ENCODE measurements at regions not wholly inside any gene's neighbourhood (a gene's known extent, or its start where the extent isn't known, plus 50 kb on each side); places are given as distances from the start of the nearest gene placed in this dataset.

DNA sequence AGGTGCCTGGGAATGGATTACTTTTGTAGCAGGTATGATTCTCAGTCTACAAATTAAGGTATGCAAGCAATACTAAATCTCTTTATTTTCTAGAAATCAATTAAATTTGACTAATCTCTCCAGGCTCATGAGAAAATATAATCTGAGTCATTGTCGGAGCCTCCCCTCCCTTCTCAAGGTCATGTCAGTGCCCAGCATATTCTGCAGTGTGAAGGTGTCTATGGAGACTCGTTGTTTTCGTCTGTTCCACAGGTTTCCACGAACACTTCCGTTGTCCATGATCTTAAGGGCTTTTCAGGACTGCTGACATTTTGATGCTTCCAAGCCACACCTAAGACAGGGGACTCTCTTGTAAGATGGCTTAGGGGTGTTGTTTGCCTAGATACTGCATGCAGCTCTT lies 56.6 kb upstream of the SCOC start:
- DNase-seq, result no peak

DNA sequence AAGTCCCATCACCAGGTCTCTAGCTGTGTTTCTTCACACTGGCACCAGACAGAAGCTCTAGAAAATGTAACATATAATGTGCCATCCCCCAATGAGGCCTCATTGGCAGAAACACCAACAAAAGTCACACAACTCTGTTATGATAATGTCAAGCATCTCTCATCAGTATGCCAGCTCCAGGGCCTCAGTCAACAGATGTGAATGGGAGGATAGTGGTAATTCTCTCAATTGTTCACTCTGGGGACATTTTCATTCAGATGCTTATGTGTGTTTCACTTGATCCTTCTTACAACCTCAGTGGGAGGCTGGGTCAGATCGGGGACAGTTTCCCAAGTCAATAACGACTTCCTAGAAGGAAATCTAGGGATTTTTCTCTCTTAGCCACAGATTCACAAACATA lies 57.5 kb upstream of the SCOC start:
- DNase-seq, result no peak

DNA sequence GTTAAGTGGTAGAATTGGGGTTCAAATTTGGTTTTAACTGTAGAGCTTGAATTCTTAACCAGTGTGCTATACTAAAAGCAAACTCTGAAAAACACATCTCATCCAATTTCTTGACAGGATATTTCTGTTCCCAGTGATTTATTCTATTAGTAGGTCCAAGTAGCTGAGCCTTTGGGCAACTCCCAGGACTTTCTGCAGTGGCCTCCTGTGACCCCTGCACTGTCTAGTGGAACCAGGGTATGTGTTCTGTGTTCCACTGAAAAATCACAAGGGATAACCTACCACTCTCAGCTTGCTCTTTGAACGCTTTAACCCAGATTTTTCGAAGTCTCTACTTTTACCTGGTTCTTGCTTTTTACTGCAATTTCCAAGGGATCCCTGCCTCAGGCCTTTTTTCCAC lies 58.0 kb upstream of the SCOC start:
- DNase-seq, result no peak

DNA sequence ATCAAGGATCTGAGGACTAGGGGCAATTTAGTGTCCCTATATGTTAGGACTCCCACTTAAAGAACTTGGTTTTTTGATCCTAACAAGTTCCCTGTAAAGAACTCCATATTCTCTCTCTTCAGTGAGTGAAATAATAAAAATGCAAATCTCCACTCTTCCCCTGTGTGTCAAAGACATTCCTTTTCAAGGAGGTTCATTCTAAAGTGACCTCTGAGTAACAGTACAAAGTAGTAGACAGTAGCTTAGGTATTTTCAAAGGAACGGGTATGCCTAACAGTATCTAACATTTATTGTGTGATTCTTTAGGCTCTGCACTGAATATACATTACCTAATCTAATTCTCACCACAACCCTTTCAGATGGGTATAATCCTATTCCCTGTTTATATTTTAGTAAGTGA lies 58.4 kb upstream of the SCOC start:
- no peak for DNase-seq

DNA sequence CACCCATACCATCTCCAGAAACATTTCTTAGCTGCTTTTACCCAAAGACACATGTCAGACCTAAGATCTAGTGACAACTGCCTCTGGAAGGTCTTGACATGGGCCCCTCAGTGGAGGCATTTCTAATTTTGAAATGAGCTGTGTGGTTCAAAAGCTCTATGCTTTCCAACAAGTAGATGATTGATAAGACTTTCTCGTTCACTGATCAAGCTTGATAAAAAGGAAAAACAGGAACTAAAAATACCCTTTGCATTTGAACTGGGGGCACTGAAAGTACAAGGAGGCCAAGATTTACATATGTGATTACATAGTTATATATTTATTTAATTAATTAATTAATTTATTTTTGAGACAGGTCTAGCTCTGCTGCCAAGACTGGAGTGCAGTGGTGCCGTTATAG lies 61.3 kb upstream of the SCOC start:
- DNase-seq, result no peak

DNA sequence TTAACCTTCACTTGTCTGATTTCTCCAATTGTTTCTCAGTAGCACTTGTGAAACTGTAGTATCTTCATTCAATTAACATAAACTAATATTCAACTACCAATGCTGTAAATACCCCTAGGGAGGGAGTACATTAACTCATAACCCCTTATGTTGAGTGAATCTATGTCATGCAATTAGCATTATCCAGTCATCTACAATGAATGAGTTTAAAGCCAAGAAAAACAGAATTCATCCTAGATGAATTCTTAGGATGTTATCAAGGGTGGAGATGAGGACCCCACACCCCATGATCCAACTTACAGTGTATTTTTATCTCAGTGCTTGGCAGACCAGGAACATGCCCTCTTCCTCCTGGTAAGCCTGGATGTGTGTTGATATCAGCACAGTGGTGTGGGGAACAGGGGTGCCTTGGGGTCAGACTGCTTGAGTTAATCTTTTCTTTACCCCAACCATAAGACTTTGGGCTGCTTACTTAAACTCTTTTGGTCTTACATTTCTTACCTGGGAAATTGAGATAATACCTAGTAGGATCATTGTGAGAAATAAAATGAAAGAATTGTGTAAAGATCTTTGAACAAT lies 62.1 kb upstream of the SCOC start:
- no peak for DNase-seq

DNA sequence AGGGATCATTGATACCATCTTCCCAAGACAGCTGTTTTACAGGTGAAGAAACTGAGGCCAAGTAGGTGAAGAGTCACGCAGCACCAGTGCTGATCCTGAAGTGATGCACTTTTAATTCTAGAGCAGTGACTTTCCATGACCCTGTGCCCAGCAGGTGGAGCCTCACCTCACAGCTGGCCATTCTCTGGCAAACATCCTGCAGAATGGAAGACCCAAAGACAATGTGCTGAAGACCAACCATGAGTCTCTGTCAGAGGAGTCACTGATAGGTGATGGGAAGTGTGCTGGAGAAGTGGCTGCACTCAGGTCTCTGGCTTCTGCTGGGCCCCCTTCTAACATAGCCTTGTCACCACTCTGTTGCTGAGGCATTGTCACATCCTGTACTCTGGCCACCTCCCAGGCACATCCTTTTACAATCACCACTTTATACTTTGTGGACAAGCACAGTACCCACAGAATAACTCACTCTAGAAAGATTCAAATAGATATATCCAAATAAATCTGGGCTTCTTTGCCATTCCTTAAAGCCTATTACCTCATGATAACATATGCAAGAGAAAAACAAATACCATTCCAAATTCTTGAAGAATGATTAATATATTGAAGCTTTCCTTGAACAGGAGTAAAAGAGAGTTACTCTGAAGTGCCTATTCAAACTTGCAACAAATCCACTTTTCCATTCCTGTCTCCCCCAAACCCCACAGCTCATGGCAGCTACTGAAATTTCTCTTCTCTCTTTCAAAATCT lies 64.1 kb upstream of the SCOC start:
- no peak for DNase-seq

DNA sequence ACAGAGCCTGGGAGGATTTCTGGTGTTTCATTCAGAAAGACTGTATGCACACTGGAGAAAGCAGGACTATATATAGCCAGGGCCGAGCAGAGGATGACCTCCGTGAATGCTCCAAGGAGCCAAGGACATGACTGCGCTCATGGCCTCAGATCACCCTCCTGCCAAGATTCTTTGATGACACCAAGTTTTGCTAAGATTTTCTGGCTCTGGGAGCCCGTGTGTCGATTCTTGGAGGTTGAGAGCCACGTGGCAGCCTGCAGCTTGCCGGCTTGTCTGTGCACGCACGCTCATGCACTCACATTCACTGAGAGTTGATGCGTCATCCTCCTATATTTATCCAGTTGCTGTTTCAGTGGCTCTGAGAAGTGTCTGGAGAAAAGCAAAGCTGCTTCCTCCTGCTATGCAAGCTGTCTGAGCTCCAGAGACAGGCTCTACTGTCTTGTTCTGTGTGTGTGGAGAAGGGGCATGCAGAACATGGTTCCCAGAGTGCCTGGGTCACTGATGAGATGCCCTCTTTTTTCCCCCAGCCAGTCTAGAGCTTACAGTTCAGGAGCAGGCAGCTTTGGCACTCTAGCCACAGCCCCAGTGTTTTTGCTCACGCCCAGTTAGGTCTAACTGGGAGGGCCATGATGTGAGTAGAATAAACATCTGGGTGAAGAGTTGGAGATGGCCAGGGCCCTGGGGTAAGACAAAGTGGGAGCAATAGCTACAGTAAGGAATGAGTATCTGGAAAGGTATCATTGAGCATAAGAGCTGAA lies 64.9 kb upstream of the SCOC start:
- DNase-seq, result no peak

DNA sequence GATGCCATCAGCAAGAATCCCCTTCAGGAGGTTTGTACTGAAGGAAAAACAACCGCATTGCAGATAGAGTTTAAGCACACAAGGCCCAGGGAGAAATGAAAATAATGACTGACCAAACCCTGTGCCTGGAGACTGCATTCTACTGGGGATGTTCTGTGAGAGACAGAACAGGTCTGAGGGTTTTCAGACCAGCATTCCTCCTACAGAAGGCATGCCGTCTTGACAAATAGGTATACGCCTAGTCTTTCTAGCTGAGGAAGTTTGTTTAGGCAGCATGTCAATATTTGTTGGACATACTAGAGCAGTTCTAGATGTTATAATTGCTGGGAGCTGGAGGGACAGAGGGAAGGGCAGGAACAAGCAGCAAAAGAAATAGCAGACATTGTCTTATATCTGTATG lies 68.4 kb upstream of the SCOC start:
- DNase-seq, result no peak

DNA sequence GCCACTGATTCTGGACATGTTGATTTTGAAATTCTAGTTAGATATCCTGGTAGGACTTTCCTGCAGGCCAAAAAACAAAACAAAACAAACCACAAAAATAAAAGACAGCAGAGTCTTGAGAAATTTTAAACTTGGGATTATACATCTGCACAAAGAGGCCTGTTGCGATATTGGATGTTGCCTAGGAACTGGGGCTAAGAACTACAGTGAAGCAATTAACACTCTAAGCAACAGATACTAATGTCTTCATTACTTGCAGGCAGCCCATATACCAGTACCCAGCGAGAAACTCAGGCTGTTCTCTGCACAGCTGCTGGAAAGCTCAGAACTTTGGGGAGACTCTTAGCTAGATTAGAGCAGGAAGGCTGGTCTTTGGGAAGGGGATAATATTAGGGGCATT lies 69.1 kb upstream of the SCOC start:
- no peak for DNase-seq

DNA sequence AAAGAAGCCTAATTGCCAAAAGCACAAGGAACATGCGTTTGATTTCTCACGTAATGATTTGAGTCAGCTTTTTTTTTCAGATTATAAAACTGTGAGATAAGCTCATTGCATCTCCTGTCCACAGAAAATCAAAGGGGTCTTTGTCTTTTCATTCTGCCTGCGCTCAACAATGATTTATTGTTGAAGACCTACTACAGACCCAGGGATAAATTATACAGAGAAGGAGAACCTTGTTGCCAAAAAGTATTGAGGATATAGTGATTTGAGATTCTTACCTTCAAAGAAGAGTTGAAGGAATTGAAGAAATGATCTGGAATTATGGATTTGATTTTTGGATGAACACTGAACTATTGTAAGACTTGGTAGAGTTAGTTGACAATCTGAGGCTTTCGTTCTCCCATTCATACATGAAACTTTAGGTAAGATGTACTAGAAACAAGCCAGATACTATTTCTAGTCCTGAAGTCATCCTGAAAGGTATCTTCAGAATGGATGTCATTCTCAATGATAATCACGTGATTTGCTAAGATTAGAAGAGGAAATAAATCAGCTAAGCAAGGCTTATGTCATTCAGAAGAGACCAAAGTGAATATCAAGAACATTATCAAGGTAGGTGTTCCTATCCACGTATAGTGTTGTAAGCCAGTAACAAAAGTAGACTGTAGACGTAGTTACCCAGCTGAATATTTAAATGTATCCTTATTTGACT lies 71.1 kb upstream of the SCOC start:
- DNase-seq, result no peak

DNA sequence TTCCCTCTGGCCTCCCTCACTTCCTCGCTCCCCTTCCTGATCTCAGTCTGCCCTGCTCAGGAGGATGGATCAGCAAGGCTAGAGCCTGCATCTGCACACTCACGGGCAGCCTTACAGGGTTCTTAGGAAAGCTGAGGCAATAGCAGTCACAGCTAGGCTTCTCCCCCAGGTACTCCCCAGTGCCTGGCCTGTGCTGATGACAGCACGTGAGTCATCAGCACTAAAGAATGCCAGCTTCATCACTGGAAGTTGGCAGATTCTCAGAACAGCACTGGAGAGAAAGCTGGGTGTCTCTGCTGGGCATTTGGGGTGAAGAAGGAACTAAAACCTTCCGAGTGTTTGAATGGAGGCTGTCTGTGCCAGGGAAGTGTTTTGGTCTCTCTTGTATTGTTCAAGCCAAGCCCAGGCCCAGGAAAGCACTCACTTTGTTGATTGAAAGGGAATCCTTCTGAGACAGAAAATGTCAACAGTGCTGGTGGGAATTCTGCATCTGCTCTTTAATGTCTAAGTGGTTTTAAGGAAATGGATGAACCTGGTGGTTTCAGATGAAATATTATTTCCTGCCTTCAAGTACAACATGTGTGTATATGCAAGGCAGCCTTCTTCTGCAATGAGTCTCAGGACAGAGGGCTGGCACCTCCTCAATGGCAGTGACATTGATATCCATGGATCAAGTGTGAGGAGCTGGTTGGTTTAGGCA lies 73.0 kb upstream of the SCOC start:
- no peak for DNase-seq

DNA sequence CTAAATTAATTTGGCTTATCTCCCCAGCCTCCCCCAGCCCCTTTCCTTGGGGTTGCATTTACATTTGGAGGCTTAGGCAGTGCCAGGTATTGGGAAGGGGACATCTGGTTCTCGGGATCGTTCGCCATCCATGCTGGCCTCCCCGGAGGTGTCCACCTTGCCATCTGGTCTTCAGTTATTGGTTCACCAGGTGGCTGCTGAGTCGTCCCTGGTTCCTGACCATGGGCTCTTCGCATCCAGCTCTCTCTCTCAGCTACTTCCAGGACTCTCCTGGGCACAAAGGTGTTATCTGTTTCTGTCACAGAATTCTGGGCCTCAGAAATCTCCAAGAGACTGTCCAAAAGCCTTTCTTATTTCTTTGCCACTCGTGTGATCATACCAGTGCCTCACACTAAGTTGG lies 75.4 kb upstream of the SCOC start:
- DNase-seq, result no peak

DNA sequence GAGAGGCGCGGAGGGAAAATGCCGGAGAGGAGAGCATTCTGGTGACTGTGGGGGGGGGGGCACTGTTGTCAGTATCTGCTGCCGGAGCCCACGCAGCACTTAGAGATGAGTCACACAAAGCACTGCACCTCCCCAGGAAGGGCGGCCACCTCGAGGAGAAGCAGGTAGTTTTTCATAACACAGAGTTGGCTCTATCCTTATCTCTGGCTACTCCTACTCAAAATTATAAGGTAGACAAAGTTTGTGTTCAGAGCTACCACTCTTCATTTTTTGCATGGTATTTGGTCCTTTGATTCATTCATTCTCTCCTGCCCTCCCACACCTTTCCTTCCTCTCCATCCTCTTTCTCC lies 76.2 kb upstream of the SCOC start:
- DNase-seq, result no peak

DNA sequence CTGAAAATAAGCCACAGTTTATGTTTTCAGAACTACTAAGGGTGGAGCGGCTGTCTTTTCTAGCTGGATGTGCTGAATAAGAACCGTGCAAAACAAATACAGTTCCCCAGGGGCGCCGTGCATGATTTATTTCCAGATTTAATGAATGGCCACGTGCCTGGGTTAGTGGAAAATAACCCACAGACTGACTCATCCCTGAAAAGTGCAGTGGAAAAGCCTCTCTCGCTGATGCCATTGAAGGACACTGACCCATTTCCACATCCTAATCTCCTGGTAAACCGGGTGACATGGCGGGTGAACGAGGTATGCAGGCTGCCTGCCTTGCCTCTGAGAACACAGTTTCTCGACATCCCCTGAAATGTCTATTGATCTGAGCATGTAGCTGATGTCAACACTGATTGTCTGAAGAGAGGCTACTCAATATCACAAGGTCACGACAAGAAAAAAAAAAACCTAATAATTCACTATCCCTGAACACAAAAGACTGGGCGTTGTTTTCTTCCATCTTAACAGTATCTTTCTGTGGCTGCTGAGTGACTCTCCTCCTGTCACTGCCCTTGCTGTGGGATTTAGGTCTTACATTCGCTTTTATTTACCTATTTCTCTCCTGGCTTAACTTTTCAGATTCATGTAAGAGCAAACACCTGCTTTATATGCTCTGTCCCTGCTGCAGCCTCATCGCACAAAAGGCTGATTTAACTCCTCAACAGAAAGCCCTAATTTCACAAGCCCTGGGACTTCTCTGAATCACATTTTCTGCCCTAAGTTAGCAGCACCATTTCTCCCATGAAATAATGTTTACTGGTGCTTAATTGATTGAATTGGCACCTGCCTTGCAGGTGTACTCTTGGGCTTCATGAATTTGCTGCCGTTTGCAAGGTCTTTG lies 76.9 kb upstream of the SCOC start:
- no peak for DNase-seq

DNA sequence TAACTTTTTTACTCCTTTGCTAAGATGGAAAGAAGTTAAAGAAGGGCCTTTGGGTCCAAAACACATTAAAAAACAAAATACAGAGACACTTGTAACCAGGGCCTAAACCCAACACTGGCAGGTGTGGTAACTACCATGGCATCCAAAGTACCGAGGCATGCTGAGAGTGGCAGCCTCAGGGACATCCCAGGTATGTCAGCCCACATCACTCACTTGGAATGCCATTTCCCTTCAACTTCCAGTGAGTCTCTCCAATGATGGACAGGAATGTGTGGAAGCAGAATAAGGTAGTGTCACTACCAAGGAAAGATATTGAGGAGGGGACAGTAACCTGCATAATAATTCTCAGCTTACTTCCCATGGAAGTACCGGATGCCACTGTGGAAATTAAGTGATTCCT lies 79.5 kb upstream of the SCOC start:
- no peak for DNase-seq

DNA sequence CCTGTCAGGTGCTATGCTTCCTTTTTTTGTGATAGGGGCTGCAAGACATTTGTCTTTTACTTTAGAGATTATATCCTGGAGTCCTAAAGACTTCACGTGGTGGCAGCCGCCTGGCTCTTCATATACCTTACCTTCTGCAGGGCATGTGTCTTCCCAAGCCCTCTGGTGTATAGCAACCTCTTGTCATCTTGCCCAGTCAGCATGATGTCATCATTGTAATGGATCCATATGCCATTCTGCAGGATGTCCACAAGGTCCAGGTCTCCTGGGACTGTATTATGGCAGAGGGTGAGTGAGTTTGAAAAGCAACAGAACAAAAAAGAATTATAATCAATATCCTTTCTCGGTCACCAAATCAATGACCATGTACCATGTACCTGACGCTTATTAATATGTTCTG lies 82.2 kb upstream of the SCOC start:
- DNase-seq, result no peak

DNA sequence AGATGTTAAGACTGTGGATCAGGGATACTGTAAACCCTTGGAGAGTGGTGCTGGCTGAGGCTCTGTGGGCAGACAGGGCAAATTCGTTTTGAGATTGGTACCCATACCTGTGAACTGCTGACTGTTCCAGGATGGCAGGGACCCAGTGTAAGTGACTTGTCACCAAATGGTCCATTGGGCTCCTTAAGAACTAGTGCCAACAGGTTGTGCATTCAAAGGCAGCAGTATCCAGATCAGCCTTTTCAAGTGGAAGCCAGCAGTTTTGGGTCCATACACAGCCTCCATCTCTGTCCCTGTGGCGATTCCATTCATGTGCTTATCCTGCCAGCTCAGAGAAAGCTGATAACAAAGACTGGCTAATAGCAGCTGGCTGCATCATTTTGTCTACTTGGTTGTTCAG lies 84.0 kb upstream of the SCOC start:
- no peak for DNase-seq

DNA sequence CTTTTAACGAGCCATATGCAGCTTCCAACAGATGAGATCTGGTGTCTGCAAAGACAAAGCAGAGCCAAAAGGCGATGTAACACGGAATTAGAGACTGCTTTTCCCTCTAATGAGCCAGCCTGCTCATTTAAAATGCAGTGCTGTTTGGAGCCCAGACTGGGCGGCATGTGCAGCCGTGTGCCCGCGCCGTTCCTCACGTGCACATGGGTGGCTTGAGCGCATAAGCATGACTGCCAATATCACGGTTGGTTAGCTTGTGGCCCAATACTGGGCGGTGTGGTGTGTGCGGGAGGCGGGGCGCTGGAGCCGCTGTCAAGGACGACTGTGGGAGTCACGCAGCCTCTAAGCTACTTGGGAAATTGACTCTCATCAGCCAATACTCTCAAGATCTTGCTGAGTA lies 87.0 kb upstream of the SCOC start:
- DNase-seq, result no peak

DNA sequence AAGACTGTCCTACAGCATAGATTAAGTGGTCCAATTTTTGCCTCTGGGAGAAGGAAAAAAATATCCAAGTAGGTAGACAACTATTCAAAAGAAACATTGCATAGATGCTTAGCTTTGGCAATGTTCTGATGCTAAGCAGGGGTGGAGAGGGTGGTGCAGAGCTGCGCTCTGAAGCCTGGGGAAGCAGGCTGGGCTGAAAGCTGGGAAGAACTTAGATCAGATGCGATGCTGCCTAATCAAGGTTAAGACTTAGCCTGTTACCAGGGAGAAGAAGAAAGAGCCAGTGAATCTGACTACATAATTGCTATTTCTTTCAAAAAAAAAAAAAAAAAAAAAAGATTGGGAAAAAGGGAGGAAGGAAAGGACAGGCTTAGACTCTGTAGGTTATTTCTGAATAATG lies 89.0 kb upstream of the SCOC start:
- no peak for DNase-seq

DNA sequence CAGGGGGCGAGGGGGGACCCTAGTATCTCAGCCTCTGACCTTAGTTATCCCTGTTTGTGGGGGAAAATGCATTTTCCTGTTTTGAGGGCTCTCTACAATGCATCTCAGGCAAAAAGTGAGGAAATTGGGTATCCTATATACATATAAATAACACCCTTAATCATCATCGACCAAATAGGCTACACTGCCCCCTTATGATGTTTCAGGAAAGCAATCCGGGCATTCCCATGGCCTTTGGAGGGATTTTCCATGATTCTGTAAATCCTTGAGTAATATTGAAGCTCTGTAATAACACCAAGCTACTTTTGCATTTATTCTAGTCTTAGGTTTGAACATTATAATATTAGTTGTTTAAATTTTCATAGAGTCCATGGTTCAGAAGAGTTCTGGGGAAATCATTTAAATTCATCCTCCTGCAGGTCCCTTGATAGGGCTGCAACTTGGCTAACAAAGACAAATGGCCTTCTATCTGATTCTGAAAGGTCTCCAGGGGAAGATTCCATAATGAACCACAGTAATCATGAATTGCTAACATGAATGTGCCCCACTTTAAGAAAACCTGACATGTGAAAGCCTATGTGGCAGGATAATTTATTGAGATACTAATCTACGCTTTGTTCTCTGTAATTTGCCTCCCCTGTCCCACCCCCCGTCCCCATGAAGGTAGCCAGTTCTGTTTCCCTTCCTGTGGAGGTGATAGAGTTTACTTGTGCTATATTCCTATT lies 91.5 kb upstream of the SCOC start:
- DNase-seq, result no peak

DNA sequence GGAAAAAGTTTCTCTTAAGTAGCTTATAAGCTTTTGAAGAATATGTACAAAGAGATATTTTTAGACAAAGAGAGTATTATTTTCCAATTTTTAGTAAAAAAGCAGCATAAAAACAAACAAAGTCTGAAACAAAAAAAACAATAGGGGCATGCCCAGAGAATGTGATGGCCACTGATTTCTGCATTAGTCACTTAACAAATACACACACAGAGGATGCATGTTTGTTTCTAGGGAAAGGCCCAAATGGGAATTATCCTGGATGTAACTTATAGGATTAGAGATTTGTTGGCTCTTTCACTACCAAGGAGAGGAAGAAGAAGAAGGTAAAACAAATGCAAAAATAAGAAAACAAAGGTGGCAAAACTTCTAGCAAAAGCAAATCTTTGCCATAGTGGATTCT lies 95.9 kb upstream of the SCOC start:
- no peak for DNase-seq
